HEK293T (cell line): ENCODE measurements at regions not wholly inside any gene's neighbourhood (a gene's known extent, or its start where the extent isn't known, plus 50 kb on each side); places are given as distances from the start of the nearest gene placed in this dataset.

Source experiments
- BHLHE40 ChIP-seq: fragments of 450-650 bp; IDR thresholded peaks from 2 replicates; pipeline ENCODE4 v1.6.1; 2016; ENCODE audit warnings: mild to moderate bottlenecking, moderate library complexity, borderline replicate concordance
- CTBP1 ChIP-seq: fragments of 450-650 bp; IDR thresholded peaks from 2 replicates; pipeline ENCODE4 v1.6.1; 2016; ENCODE audit warnings: borderline replicate concordance
- ELF4 ChIP-seq: fragments of 450-650 bp; IDR thresholded peaks from 2 replicates; pipeline ENCODE4 v1.6.1; 2017; ENCODE audit warnings: antibody characterized with exemption
- FOXA1 ChIP-seq: fragments of 450-650 bp; IDR thresholded peaks from 2 replicates; pipeline ENCODE4 v1.6.1; 2016; ENCODE audit warnings: mild to moderate bottlenecking
- FOXK2 ChIP-seq: fragments of 450-650 bp; IDR thresholded peaks from 2 replicates; pipeline ENCODE4 v1.6.1; 2016; ENCODE audit warnings: mild to moderate bottlenecking
- FOXM1 ChIP-seq: fragments of 450-650 bp; IDR thresholded peaks from 2 replicates; pipeline ENCODE4 v1.6.1; 2017; ENCODE audit warnings: mild to moderate bottlenecking, borderline replicate concordance
- HDGF ChIP-seq: fragments of 450-650 bp; IDR thresholded peaks from 2 replicates; pipeline ENCODE4 v1.6.1; 2017; ENCODE audit warnings: antibody characterized with exemption, borderline replicate concordance
- PKNOX1 ChIP-seq: fragments of 450-650 bp; IDR thresholded peaks from 2 replicates; pipeline ENCODE4 v1.6.1; 2016
- SP1 ChIP-seq: fragments of 450-650 bp; IDR thresholded peaks from 2 replicates; pipeline ENCODE4 v1.6.1; 2017
- SUZ12 ChIP-seq: fragments of 450-650 bp; IDR thresholded peaks from 2 replicates; pipeline ENCODE4 v1.6.1; 2016; ENCODE audit warnings: mild to moderate bottlenecking
- TARDBP ChIP-seq: fragments of 450-650 bp; IDR thresholded peaks from 2 replicates; pipeline ENCODE4 v1.6.1; 2016
- ZNF384 ChIP-seq: fragments of 450-650 bp; IDR thresholded peaks from 2 replicates; pipeline ENCODE4 v1.6.1; 2016

- no peak for TF ChIP-seq BHLHE40
- TF ChIP-seq CTBP1, result no peak
- TF ChIP-seq ELF4, result no peak
- TF ChIP-seq FOXM1, result no peak
- TF ChIP-seq SUZ12, result no peak
- no peak for TF ChIP-seq FOXA1
- TF ChIP-seq TARDBP, result no peak
- no peak for TF ChIP-seq SP1
- no peak for TF ChIP-seq ZNF384
- no peak for TF ChIP-seq PKNOX1
- no peak for TF ChIP-seq FOXK2
- TF ChIP-seq HDGF, result no peak
These were observed 514.8 kb upstream of the MYT1L start for GRCh38 chr2:2845806-2846315.
